ENCODE measurements at regions not wholly inside any gene's neighbourhood (a gene's known extent, or its start where the extent isn't known, plus 50 kb on each side); places are given as distances from the start of the nearest gene placed in this dataset.
A peak's percentile ranks its signal among the peaks of the same experiment; 100 is the strongest.

DNA sequence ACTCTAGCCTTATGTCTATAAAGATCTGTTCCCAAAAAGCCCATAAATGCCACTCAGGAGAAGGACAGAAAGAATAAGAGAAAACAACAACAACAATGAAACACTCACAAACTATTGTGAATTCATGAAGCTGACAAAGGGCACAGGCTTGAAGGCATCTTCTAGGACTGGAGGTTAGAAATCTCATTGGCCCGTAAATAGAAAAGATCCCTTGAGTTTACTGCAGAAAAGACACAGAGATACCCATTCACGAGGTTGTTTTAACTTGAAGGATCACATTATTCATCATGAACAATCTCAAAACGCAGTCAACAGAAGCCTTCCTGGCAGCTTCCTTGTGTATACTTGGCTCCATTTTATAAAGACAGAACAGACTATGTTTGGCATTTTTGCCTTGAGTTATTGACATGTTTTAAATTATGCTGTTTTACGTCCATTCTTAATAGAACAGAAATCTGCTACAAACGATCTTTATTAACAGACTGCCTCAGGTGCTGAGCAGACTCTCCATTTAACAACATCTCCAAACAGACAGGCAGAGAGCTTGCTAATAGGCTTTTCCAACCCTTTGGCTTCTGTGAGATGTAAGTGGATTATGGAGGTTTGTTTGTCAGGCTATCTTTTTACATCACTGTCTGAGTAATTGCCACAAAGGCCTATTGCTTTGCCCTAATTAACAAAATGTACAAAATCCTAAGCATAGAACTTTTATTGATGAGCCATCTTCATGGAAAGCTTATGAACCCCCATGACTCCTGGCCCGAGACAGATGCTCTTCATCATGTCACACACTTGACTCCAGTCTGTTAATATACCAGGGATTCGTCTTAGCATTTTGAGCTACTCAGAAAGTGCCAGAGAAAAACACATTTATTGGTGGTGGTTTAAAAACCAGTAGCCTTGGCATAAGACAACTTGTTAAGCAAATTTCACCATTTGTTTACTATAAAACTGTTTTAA is 735.3 kb upstream of the ZNF608 start:
- Histone ChIP-seq H3K4me2 (ENCODE audit: low read length) (no peak overlapping the region), H3K4me3 (ENCODE audit: low read length) (no peak overlapping the region), H3K36me3 (ENCODE audit: low read depth, low read length) (no peaks in the 10 kb centered on the region), H3F3A (ENCODE audit: low read length, unreplicated experiment) (peaks cover 12% of the 10 kb centered on the region), H3K9ac (ENCODE audit: low read length) (no peak overlapping the region), H2AFZ (ENCODE audit: low read length) (no peak overlapping the region), H3K9me2 (replicated peaks; ENCODE audit: low read length) (no peaks in the 10 kb centered on the region), H4K20me1 (ENCODE audit: low read length) (no peaks in the 10 kb centered on the region), H3K27ac (ENCODE audit: low read length) (no peak overlapping the region), H3K9me3 (ENCODE audit: low read length) (no peaks in the 10 kb centered on the region), H3K4me1 (ENCODE audit: insufficient read depth, low read length) (peaks cover 36% of the 10 kb centered on the region), H3K79me2 (ENCODE audit: low read length) (no peaks in the 10 kb centered on the region), H3K27me3 (ENCODE audit: low read length) (no peaks in the 10 kb centered on the region)
- intact Hi-C loops (cut with micrococcal nuclease), result loop anchor here (10.0 kb wide), 2 partner anchors 437 to 827 kb away; no protein-coding TSS in a partner anchor
- CTCF ChIA-PET, result no interaction called here
- no peak for ATAC-seq
- DNase-seq, result no peak
- POLR2A ChIA-PET (ENCODE audit: unreplicated experiment), result no interaction called here
- no TSS peak for BruUV-seq (replicated peaks)
- TF ChIP-seq, protein P1, sequence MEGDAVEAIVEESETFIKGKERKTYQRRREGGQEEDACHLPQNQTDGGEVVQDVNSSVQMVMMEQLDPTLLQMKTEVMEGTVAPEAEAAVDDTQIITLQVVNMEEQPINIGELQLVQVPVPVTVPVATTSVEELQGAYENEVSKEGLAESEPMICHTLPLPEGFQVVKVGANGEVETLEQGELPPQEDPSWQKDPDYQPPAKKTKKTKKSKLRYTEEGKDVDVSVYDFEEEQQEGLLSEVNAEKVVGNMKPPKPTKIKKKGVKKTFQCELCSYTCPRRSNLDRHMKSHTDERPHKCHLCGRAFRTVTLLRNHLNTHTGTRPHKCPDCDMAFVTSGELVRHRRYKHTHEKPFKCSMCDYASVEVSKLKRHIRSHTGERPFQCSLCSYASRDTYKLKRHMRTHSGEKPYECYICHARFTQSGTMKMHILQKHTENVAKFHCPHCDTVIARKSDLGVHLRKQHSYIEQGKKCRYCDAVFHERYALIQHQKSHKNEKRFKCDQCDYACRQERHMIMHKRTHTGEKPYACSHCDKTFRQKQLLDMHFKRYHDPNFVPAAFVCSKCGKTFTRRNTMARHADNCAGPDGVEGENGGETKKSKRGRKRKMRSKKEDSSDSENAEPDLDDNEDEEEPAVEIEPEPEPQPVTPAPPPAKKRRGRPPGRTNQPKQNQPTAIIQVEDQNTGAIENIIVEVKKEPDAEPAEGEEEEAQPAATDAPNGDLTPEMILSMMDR (conservative IDR thresholded peaks at IDR 0.05; ENCODE audit: low read depth, low read length), result no peak
- TF ChIP-seq EZH2 (IDR thresholded peaks at IDR 0.05; ENCODE audit: low read length, unreplicated experiment), result no peak
- TF ChIP-seq EZH2phosphoT487 (IDR thresholded peaks at IDR 0.05; ENCODE audit: borderline replicate concordance, low read length), result no peak

GRCh38 chr5:125483609-125484008 is 737.2 kb upstream of the ZNF608 start:
- no peaks in the 10 kb centered on the region for H3K9me3 ChIP-seq (ENCODE audit: low read length)
- H2AFZ ChIP-seq (ENCODE audit: low read length), result no peak overlapping the region
- H3F3A ChIP-seq (ENCODE audit: low read length, unreplicated experiment), result peaks cover 12% of the 10 kb centered on the region
- H3K79me2 ChIP-seq (ENCODE audit: low read length), result no peaks in the 10 kb centered on the region
- intact Hi-C loops (cut with micrococcal nuclease), result loop anchor here (1.0 to 10.0 kb wide), 4 partner anchors 74 to 829 kb away; no protein-coding TSS in a partner anchor
- H3K4me1 ChIP-seq (ENCODE audit: insufficient read depth, low read length), result peaks cover 32% of the 10 kb centered on the region
- H3K27me3 ChIP-seq (ENCODE audit: low read length), result no peaks in the 10 kb centered on the region
- no peak for TF ChIP-seq EZH2phosphoT487 (IDR thresholded peaks at IDR 0.05; ENCODE audit: borderline replicate concordance, low read length)
- TF ChIP-seq EZH2 (IDR thresholded peaks at IDR 0.05; ENCODE audit: low read length, unreplicated experiment), result no peak
- TF ChIP-seq, protein P1 (conservative IDR thresholded peaks at IDR 0.05; ENCODE audit: low read depth, low read length), result no peak
- peak overlapping the region; percentile 93; the same call in 1 of the 2 replicates for H3K27ac ChIP-seq (ENCODE audit: low read length)
- H3K4me2 ChIP-seq (ENCODE audit: low read length), result peak overlapping the region; percentile 89
- DNase-seq (no peak), ATAC-seq (no peak)
- POLR2A ChIA-PET (ENCODE audit: unreplicated experiment), result no interaction called here
- H3K9me2 ChIP-seq (replicated peaks; ENCODE audit: low read length), result no peaks in the 10 kb centered on the region
- BruUV-seq (replicated peaks), result no TSS peak
- H3K9ac ChIP-seq (ENCODE audit: low read length), result no peak overlapping the region
- CTCF ChIA-PET, result no interaction called here
- H3K36me3 ChIP-seq (ENCODE audit: low read depth, low read length), result no peaks in the 10 kb centered on the region
- no peaks in the 10 kb centered on the region for H4K20me1 ChIP-seq (ENCODE audit: low read length)
- no peak overlapping the region for H3K4me3 ChIP-seq (ENCODE audit: low read length)
